Mesodermal cell (in vitro differentiated cells): ENCODE measurements at regions not wholly inside any gene's neighbourhood (a gene's known extent, or its start where the extent isn't known, plus 50 kb on each side); places are given as distances from the start of the nearest gene placed in this dataset.

Source experiments
- H3K27ac ChIP-seq: 2 replicates; pipeline ENCODE4 v1.7.0; 2013; ENCODE audit warnings: mild to moderate bottlenecking, low read depth, low read length, moderate library complexity; ENCODE audit not compliant: severe bottlenecking
- H3K36me3 ChIP-seq: 2 replicates; pipeline ENCODE4 v1.7.1; 2013; ENCODE audit warnings: mild to moderate bottlenecking, low read length, moderate library complexity; ENCODE audit not compliant: control insufficient read depth, insufficient read depth
- H3K4me1 ChIP-seq: one replicate; pipeline ENCODE4 v1.7.1; 2013; ENCODE audit warnings: mild to moderate bottlenecking, low read length; ENCODE audit not compliant: insufficient read depth, control insufficient read depth, poor library complexity, severe bottlenecking
- H3K4me3 ChIP-seq: 2 replicates; pipeline ENCODE4 v1.7.0; 2013; ENCODE audit warnings: low read length, control low read depth, mild to moderate bottlenecking; ENCODE audit not compliant: insufficient read depth, poor library complexity, severe bottlenecking; ENCODE audit errors: extremely low read depth
- H3K9me3 ChIP-seq: 2 replicates; pipeline ENCODE4 v1.7.1; 2013; ENCODE audit warnings: mild to moderate bottlenecking, low read length, moderate library complexity; ENCODE audit not compliant: control insufficient read depth
- WGBS, 2 experiments: methylation state at CpG; one replicate each; pipeline ENCODE4 v1.1.5; 2013; ENCODE audit warnings: missing lambda C conversion rate in 2 of 2; ENCODE audit not compliant: insufficient coverage in 2 of 2; 5-methylcytosine and 5-hydroxymethylcytosine counted together

GRCh38 chr10:129133856-129134255, 333.2 kb upstream of the MGMT start:
- Histone ChIP-seq H3K36me3 (no peaks in the 10 kb centered on the region), H3K4me3 (no peak overlapping the region), H3K4me1 (no peaks in the 10 kb centered on the region), H3K27ac (no peak overlapping the region), H3K9me3 (no peaks in the 10 kb centered on the region)
- WGBS, 2 experiments: 85 to 92% methylated on average over 2 to 3 of the region's 5 CpGs

- Histone ChIP-seq H3K9me3 (no peaks in the 10 kb centered on the region), H3K27ac (no peak overlapping the region), H3K4me3 (no peak overlapping the region), H3K4me1 (no peaks in the 10 kb centered on the region), H3K36me3 (no peaks in the 10 kb centered on the region)
- WGBS, 2 experiments: 96 to 97% methylated on average over 6 to 7 of the region's 11 CpGs
Observed at GRCh38 chr10:129134371-129134770, 332.7 kb upstream of the MGMT start.

DNA sequence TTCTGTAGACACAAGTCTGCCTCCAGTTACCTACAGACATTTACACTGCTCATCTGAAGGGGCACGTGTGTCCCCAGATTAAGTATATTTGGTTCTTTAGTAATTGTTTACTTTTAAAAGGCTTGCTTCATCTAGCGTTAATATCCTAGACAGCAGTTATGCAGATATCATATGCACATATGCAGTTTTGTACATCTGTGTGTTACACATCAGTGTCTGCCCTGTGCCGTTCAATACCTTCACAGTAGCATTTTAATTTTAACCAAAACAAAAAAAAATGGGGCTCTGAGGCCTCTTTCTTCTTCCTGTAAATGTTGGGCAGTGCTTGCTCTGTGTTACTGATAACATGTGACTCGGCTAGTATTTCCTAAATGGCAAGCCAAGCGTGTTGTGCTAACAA, 331.4 kb upstream of the MGMT start:
- Histone ChIP-seq H3K27ac (no peak overlapping the region), H3K4me1 (no peaks in the 10 kb centered on the region), H3K4me3 (no peak overlapping the region), H3K9me3 (no peaks in the 10 kb centered on the region), H3K36me3 (no peaks in the 10 kb centered on the region)
- 83 to 92% methylated on average over 1 to 3 of the region's 5 CpGs for WGBS, 2 experiments

GRCh38 chr10:129136074-129136473, 331.0 kb upstream of the MGMT start:
- WGBS, 2 experiments: 88 to 91% methylated on average over 9 of the region's 9 CpGs
- Histone ChIP-seq H3K36me3 (no peaks in the 10 kb centered on the region), H3K9me3 (no peaks in the 10 kb centered on the region), H3K27ac (no peak overlapping the region), H3K4me1 (no peaks in the 10 kb centered on the region), H3K4me3 (no peak overlapping the region)

- no peak overlapping the region for H3K27ac ChIP-seq
- no peaks in the 10 kb centered on the region for H3K9me3 ChIP-seq
- 96 to 99% methylated on average over 15 of the region's 19 CpGs for WGBS, 2 experiments
- H3K36me3 ChIP-seq: no peaks in the 10 kb centered on the region
- no peaks in the 10 kb centered on the region for H3K4me1 ChIP-seq
- no peak overlapping the region for H3K4me3 ChIP-seq
Observed at GRCh38 chr10:129136951-129137350, 330.1 kb upstream of the MGMT start.

- Histone ChIP-seq H3K4me3 (no peak overlapping the region), H3K27ac (no peak overlapping the region), H3K9me3 (no peaks in the 10 kb centered on the region), H3K4me1 (no peaks in the 10 kb centered on the region), H3K36me3 (no peaks in the 10 kb centered on the region)
- WGBS, 2 experiments: 96% methylated on average over 7 to 14 of the region's 18 CpGs
Observed at GRCh38 chr10:129140921-129141885, 325.8 kb upstream of the MGMT start.

DNA sequence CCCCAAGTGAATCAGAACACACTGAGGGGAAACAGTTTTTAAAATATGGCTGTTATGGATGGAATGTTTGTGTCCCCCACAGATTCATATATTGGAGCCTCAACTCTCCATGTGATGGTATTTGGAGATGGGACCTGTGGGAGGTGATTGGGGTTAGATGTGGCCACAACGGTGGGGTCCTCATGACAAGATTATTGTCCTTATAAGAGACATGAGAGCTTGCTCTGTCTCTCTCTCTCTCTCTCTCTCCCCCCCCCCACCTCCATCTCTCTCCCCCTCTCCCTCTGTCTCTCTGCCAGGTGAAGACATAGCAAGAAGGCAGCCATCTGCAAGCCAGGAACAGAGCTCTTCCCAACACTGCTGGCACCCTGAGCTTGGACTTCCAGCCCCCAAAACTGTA, 315.8 kb upstream of the MGMT start:
- Histone ChIP-seq H3K4me3 (no peak overlapping the region), H3K27ac (no peak overlapping the region), H3K4me1 (no peaks in the 10 kb centered on the region), H3K9me3 (no peaks in the 10 kb centered on the region), H3K36me3 (no peaks in the 10 kb centered on the region)
- no CpG with 5 or more reads among the region's 1 CpG for WGBS, 2 experiments

GRCh38 chr10:129156406-129156805, 310.6 kb upstream of the MGMT start:
- Histone ChIP-seq H3K27ac (no peak overlapping the region), H3K9me3 (no peaks in the 10 kb centered on the region), H3K4me3 (no peak overlapping the region), H3K4me1 (no peaks in the 10 kb centered on the region), H3K36me3 (no peaks in the 10 kb centered on the region)
- WGBS, 2 experiments: 85 to 100% methylated on average over 2 of the region's 2 CpGs

- H3K36me3 ChIP-seq: no peaks in the 10 kb centered on the region
- H3K4me3 ChIP-seq: no peak overlapping the region
- no peaks in the 10 kb centered on the region for H3K4me1 ChIP-seq
- H3K9me3 ChIP-seq: no peaks in the 10 kb centered on the region
- WGBS, 2 experiments: 95 to 97% methylated on average over 4 of the region's 5 CpGs
- H3K27ac ChIP-seq: no peak overlapping the region
Observed at GRCh38 chr10:129157185-129157584, 309.9 kb upstream of the MGMT start.

DNA sequence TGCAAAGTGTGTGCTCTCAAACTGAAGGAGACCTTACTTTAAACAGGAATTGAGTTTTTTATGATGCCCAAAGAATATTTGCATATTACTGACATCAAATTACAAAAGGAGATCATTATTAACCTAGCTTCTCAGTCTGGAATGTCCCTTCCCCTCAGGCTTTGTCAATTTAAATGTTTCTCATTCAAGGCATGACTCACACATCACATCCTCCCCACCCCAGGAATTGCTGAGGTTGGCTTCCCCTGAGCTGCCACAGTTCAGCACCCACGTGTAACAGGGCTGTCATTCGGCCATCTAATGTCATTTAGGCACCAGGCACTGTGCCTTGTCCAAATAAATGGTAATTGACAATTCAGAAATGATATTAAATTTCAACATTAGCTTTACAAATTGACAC, 305.9 kb upstream of the MGMT start:
- H3K4me3 ChIP-seq: no peak overlapping the region
- no peaks in the 10 kb centered on the region for H3K9me3 ChIP-seq
- 17% methylated on average over 1 of the region's 2 CpGs; no CpG with 5 or more reads in 1 of the 2 experiments for WGBS, 2 experiments
- no peak overlapping the region for H3K27ac ChIP-seq
- no peaks in the 10 kb centered on the region for H3K4me1 ChIP-seq
- H3K36me3 ChIP-seq: no peaks in the 10 kb centered on the region

GRCh38 chr10:129163531-129163930, 303.5 kb upstream of the MGMT start:
- WGBS, 2 experiments: 92 to 97% methylated on average over 5 to 6 of the region's 7 CpGs
- H3K36me3 ChIP-seq: no peaks in the 10 kb centered on the region
- no peaks in the 10 kb centered on the region for H3K4me1 ChIP-seq
- H3K27ac ChIP-seq: no peak overlapping the region
- no peaks in the 10 kb centered on the region for H3K9me3 ChIP-seq
- no peak overlapping the region for H3K4me3 ChIP-seq
